SK-N-SH treated with all-trans-retinoic acid at 6 μM for 48 hours (cell line): ENCODE measurements at regions not wholly inside any gene's neighbourhood (a gene's known extent, or its start where the extent isn't known, plus 50 kb on each side); places are given as distances from the start of the nearest gene placed in this dataset.

Experiments used
- BACH2 ChIP-seq: fragments of 250-450 bp; sonication (Bioruptor Pico); IDR thresholded peaks from 2 replicates; pipeline ENCODE4 v1.9.0; 2021; ENCODE audit warnings: mild to moderate bottlenecking, borderline replicate concordance
- CSDC2 ChIP-seq: fragments of 250-450 bp; sonication (Bioruptor Pico); IDR thresholded peaks from 2 replicates; pipeline ENCODE4 v1.5.0; 2020; ENCODE audit warnings: mild to moderate bottlenecking, moderate library complexity
- CSRNP3 ChIP-seq: fragments of 250-450 bp; sonication (Bioruptor Pico); IDR thresholded peaks from 2 replicates; pipeline ENCODE4 v1.5.1; 2021; ENCODE audit warnings: mild to moderate bottlenecking, moderate library complexity
- GLIS3 ChIP-seq: fragments of 250-450 bp; sonication (Bioruptor Pico); IDR thresholded peaks from 2 replicates; pipeline ENCODE4 v1.5.0; 2020; ENCODE audit warnings: mild to moderate bottlenecking, moderate library complexity
- ISL1 ChIP-seq: fragments of 250-450 bp; sonication (Bioruptor Pico); IDR thresholded peaks from 2 replicates; pipeline ENCODE4 v2.1.2; 2022; ENCODE audit warnings: mild to moderate bottlenecking, moderate library complexity
- OSR1 ChIP-seq: fragments of 250-450 bp; sonication (Bioruptor Pico); IDR thresholded peaks from 2 replicates; pipeline ENCODE4 v1.8.0; 2022; ENCODE audit warnings: moderate library complexity, mild to moderate bottlenecking, inconsistent platforms
- PATZ1 ChIP-seq: fragments of 250-450 bp; sonication (Bioruptor Pico); IDR thresholded peaks from 2 replicates; pipeline ENCODE4 v1.8.0; 2020; ENCODE audit warnings: mild to moderate bottlenecking, moderate library complexity, borderline replicate concordance
- POU6F1 ChIP-seq: fragments of 250-450 bp; sonication (Bioruptor Pico); IDR thresholded peaks from 2 replicates; pipeline ENCODE4 v1.8.0; 2021; ENCODE audit warnings: low read depth, mild to moderate bottlenecking, moderate library complexity, borderline replicate concordance
- SNAI2 ChIP-seq: fragments of 250-450 bp; sonication (Bioruptor Pico); IDR thresholded peaks from 2 replicates; pipeline ENCODE4 v1.5.0; 2020; ENCODE audit warnings: mild to moderate bottlenecking, moderate library complexity
- TOX ChIP-seq: fragments of 250-450 bp; sonication (Bioruptor Pico); IDR thresholded peaks from 2 replicates; pipeline ENCODE4 v1.8.0; 2021; ENCODE audit warnings: mild to moderate bottlenecking, moderate library complexity, borderline replicate concordance
- ZFP30 ChIP-seq: fragments of 450-650 bp; formaldehyde crosslinking; IDR thresholded peaks from 2 replicates; pipeline ENCODE4 v1.5.0; 2022; ENCODE audit warnings: mild to moderate bottlenecking, moderate library complexity
- ZNF8 ChIP-seq: fragments of 450-650 bp; formaldehyde crosslinking; IDR thresholded peaks from 2 replicates; pipeline ENCODE4 v1.5.0; 2020; ENCODE audit warnings: mild to moderate bottlenecking, moderate library complexity

GRCh38 chr2:237217995-237218616 is 132.4 kb downstream of the COPS8 start:
- TF ChIP-seq TOX (CRISPR knock-in tag) (no peak), PATZ1 (CRISPR knock-in tag) (no peak), SNAI2 (CRISPR knock-in tag) (no peak), CSDC2 (CRISPR knock-in tag) (no peak), BACH2 (CRISPR knock-in tag) (no peak), ZNF8 (CRISPR knock-in tag) (no peak), ISL1 (CRISPR knock-in tag) (no peak), CSRNP3 (no peak), OSR1 (CRISPR knock-in tag) (no peak), ZFP30 (CRISPR knock-in tag) (no peak), POU6F1 (CRISPR knock-in tag) (no peak), GLIS3 (CRISPR knock-in tag) (no peak)
